H1 (cell line): ENCODE measurements at regions not wholly inside any gene's neighbourhood (a gene's known extent, or its start where the extent isn't known, plus 50 kb on each side); places are given as distances from the start of the nearest gene placed in this dataset.

Experiments used
- CREB1 ChIP-seq: IDR thresholded peaks from 2 replicates; pipeline ENCODE4 v1.6.1; 2012; ENCODE audit warnings: inconsistent platforms
- EZH2 ChIP-seq: fragments of 200-600 bp; sonication (generic); IDR thresholded peaks from 2 replicates; pipeline ENCODE4 v1.7.1; 2012; ENCODE audit warnings: low read depth, mild to moderate bottlenecking, moderate library complexity, low read length, inconsistent platforms; ENCODE audit not compliant: severe bottlenecking
- POLR2A ChIP-seq, 2 experiments: IDR thresholded peaks; 1 replicate in 1 of 2; 2 replicates in 1 of 2; pipeline ENCODE4 v1.6.1; 2011; ENCODE audit warnings: low read depth in 2 of 2, low read length in 2 of 2, mild to moderate bottlenecking in 2 of 2; ENCODE audit errors: control extremely low read depth in 1 of 2
- RAD21 ChIP-seq, 2 experiments: IDR thresholded peaks in 1 of 2; conservative IDR thresholded peaks in 1 of 2; 2 replicates each; pipeline ENCODE4 v1.6.1; 2011; ENCODE audit warnings: low read depth in 2 of 2, low read length in 2 of 2, improper control_type of control experiment in 1 of 2, inconsistent platforms in 1 of 2, mild to moderate bottlenecking in 1 of 2, moderate library complexity in 1 of 2
- SRF ChIP-seq: IDR thresholded peaks from 2 replicates; pipeline ENCODE4 v1.6.1; 2011; ENCODE audit warnings: mild to moderate bottlenecking, low read depth, low read length, moderate library complexity
- TAF1 ChIP-seq: IDR thresholded peaks from 2 replicates; pipeline ENCODE4 v1.6.1; 2011; ENCODE audit warnings: mild to moderate bottlenecking, low read depth, low read length
- TF ChIP-seq, protein P1 (sequence below), 3 experiments: IDR thresholded peaks; 1 replicate in 2 of 3; 2 replicates in 1 of 3; pipeline versions ENCODE4 v1.5.1 to v1.6.1; 2011; ENCODE audit warnings: low read length in 3 of 3, mild to moderate bottlenecking in 3 of 3, inconsistent platforms in 2 of 3, low read depth in 1 of 3, moderate library complexity in 1 of 3; ENCODE audit not compliant: insufficient read depth in 1 of 3; ENCODE audit errors: control extremely low read depth in 1 of 3
- TF ChIP-seq, protein P2 (sequence below): IDR thresholded peaks from 2 replicates; pipeline ENCODE4 v1.6.1; 2011; ENCODE audit warnings: low read length, improper control_type of control experiment

DNA sequence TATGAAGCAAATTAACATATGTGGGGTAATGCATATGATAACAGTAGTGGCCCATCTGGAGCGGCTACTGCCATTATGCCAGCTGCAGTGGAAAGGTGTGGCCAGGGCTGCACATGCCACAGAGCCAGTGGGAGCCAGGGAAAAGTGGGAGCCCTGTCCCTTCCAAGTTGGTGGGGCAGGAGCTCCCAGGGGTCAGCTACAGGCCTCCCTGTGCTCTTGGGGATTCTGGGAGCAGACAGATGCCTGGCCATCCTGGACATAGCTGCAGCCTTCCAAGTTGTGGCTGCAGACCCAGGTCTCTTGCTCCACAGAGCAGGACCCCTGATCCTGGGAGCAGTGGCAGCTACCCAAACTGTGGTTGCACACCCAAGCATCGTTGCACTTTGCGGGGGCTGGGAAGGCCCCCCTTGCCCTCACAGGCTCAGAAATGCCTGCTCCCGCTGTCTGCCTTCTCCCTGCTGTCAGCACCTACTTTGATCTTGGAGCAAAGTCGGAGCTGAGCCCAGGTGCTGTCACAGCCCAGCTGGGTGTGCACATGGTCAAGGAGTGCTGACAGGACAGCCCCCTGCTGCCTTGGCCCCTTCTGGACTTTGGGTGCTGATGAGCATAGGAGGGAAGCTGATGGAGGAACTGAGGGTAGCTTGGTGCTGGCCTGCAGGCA, 67.8 kb downstream of the NAA11 start:
- TF ChIP-seq, protein P1, sequence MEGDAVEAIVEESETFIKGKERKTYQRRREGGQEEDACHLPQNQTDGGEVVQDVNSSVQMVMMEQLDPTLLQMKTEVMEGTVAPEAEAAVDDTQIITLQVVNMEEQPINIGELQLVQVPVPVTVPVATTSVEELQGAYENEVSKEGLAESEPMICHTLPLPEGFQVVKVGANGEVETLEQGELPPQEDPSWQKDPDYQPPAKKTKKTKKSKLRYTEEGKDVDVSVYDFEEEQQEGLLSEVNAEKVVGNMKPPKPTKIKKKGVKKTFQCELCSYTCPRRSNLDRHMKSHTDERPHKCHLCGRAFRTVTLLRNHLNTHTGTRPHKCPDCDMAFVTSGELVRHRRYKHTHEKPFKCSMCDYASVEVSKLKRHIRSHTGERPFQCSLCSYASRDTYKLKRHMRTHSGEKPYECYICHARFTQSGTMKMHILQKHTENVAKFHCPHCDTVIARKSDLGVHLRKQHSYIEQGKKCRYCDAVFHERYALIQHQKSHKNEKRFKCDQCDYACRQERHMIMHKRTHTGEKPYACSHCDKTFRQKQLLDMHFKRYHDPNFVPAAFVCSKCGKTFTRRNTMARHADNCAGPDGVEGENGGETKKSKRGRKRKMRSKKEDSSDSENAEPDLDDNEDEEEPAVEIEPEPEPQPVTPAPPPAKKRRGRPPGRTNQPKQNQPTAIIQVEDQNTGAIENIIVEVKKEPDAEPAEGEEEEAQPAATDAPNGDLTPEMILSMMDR (IDR thresholded peaks at IDR 0.05; ENCODE audit: control extremely low read depth in 1 of 3, insufficient read depth in 1 of 3, low read depth in 1 of 3, low read length in 3 of 3), result no peak
- TF ChIP-seq, protein P2, sequence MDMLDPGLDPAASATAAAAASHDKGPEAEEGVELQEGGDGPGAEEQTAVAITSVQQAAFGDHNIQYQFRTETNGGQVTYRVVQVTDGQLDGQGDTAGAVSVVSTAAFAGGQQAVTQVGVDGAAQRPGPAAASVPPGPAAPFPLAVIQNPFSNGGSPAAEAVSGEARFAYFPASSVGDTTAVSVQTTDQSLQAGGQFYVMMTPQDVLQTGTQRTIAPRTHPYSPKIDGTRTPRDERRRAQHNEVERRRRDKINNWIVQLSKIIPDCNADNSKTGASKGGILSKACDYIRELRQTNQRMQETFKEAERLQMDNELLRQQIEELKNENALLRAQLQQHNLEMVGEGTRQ, result no peak
- no peak for TF ChIP-seq RAD21 (IDR thresholded peaks at IDR 0.05 in 1 of 2, conservative IDR thresholded peaks at IDR 0.05 in 1 of 2; ENCODE audit: low read depth in 2 of 2, low read length in 2 of 2)
- no peak for TF ChIP-seq CREB1
- no peak for TF ChIP-seq POLR2A (IDR thresholded peaks at IDR 0.05; ENCODE audit: control extremely low read depth in 1 of 2, low read depth in 2 of 2, low read length in 2 of 2)
- no peak for TF ChIP-seq SRF
- no peak for TF ChIP-seq EZH2
- no peak for TF ChIP-seq TAF1
